ENCODE measurements at regions not wholly inside any gene's neighbourhood (a gene's known extent, or its start where the extent isn't known, plus 50 kb on each side); places are given as distances from the start of the nearest gene placed in this dataset.
A peak's percentile ranks its signal among the peaks of the same experiment; 100 is the strongest.

DNA sequence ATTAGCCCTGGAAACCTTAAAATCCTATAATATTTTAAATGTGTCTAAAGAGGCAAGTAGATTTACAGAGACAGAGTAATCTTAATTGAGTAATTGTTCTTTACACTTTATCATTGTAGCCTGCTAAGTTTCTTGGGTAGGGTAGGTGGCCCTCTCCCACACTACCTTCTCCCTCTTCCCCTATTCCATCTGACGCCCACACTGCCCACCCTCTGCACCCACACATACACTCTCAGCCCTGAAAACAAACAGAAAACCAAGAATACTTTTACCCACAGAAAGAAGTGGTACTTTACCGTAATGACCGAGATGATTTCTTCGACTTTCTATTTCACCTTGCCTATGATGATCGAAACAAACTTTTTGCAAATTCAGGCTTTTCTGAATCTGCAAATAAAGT lies 320.4 kb upstream of the OBI1 start:
- DNase-seq (ENCODE audit: low spot score), result no peak

DNA sequence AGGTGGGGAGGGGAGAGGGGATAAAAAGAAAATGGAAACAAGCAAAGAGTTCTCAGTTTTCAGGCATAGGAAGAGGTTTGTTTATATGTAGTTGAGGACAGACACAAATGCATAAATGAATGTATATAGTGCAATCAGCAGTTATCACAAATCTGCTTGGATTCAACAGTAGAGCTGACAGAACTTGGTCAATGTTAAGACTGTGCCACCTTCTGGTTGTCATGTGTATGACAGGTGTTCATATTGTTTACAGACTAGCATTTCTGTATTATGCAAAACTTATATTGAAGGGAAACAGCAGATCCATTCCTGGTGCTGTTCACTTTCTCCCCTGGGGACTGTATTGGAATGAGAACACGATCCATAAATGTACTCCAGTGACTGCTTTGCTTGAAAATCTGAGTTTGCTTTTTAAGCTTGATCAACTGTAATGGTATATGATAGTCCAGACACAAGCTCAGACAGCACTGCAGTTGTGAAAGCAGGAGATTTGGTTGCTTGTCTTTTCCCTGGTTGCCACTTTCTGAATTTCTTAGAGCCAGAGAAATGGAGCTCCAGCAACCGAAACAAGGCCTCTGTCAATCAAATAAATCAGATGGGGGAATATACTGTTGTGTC lies 319.5 kb upstream of the OBI1 start:
- peak; percentile 39 for DNase-seq (ENCODE audit: low spot score)

DNA sequence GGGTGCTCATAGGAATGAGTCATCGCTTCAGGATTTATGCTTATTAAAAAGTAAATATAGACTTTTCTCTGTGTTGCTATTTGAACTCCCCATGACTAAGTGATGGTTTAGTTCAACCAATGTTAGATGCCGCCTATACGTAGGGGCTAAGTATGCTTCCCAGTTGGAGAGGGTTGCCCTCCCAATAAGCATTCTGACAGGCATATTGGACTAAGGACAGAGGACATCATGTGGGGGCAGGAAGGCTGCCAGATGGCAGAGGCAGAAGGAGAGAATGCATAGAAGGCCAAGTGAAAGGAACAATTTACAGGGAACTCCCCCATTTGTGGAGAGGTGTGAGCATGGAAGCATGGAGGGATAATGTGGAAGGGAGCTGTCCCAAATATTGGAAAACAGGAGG lies 318.4 kb upstream of the OBI1 start:
- DNase-seq (ENCODE audit: low spot score), result no peak

DNA sequence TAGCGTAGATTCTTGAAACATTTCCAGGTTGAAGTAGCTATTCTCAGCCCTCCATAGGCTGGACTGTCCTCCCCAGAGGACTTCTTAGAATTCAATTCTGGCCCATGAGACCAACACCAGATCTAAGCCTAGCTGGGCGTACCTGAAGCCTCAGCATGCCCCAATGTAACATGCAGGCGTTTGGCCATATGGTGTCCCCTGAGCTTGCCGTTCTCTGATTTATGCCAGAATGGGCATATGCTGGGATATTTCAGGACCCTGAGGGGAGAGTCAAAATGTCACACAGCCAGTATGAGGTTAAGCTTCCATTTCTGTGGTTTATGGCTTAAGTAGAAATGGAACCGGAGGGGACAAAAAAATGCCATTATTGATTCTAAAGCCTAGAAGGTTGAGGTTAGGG lies 317.7 kb upstream of the OBI1 start:
- DNase-seq (ENCODE audit: low spot score), result no peak

DNA sequence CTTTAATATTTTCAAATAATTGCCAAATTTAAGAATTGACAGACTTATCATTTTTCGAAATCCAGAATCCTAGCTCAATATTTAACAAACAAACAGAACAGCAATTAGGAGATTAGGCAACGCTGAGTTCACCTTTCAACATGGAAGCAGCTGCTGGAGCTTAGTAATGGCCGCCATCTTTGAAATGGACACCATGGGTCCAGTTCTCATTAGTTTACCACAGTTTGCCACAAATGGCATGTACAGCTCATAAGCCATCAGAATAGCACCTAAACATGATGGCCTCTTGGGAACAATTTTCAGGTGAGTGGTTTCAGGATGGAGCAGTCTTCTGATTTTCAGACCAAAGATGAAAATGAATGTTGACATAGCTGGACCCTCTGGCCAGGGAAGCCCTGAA lies 313.6 kb upstream of the OBI1 start:
- no peak for DNase-seq (ENCODE audit: low spot score)

DNA sequence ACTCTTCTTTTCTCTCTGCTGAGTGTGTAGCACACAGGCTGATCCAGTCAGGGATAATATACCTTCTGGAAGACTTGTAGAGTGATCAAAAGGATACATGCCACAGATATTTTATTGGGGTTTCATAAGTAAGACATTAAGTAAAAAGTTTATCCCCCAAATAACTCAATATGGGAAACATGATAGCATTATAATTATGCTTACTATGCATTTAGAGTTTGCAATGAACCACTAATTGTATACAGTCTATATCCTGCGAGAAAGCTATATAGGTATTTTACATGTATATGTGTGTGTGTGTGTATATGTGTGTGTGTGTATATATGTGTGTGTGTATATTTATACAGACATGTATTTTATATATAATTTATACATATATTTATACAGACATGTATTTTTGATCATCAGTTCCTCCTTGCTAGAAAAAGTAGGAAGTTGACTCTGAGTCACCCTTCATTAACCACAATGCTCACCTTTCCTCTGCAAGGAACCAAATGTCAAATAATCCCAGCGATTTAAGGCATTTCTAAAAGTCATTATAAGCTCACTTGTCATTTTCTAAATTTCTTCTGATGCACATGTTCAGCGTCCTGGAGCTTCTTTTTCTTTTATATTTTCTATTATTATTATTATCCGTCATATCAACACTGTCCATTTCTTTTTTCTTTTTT lies 312.5 kb upstream of the OBI1 start:
- no peak for DNase-seq (ENCODE audit: low spot score)

DNA sequence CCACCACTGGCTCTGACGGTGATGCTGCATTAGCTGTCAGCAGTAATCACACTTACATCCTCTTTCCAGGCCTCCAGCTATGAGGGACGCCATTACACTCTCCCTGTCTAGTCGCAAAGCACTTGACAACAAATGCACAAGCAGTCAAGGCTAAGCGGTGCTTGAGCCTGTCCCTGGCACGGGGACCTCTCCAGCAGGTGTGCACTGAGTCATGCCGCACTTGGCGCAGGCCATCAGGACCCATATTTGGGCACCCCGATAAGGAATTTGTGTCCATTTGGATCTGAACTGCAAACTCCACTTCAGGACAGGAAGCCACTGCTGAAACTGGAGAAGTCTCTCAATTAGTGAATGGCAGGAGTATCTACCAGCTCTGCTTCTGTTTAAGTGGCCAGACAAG lies 301.9 kb upstream of the OBI1 start:
- DNase-seq (ENCODE audit: low spot score), result no peak

DNA sequence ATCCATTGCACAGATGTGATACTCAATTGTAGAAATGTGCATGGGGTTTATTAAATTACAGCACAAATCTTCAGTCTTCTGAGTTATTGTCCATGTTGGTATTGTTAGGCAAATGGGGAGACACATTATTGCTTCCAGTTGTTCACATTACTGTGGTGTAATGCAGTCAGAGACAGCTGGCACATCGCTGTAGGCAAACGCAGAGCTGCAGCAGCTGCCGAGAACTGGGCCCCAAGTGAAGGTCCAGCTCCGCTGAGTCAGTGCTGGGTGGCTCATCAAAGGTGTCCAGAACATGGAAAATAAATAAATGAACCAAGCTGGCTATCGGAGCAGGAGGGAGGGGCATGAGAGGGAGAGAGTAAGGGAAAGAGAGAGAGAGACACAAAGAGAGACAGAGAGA lies 299.1 kb upstream of the OBI1 start:
- DNase-seq (ENCODE audit: low spot score), result no peak

DNA sequence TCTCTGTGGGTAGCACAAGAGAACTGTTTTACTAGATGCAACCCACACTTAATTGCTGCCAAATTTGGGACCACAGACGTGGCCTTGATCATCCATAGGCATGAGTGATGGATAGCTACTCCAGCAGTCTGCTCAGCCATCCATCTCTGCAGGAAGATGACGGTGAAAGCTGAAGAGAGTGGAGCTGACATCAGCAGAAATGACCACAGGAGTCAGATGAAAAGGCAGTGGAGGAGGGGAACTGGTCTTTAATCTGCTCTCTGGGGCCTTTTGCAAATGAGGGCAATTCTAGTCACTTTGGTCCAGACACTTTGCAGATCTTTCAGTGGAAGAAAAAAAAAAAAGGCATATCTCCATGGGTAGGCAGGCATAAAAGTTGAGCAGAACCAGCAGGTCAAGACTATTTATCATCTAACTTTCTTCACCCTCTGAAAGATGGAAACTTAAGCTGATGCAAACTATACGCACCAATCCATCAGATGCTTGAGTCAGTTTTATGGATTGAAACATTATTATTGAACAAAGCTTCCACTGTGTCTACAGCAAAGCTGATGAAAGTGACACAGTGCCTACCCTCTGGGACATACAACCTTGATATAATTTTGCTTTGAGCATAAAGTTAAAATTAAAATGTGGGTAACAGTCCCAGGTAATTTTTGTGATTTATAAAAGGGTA lies 281.6 kb upstream of the OBI1 start:
- DNase-seq (ENCODE audit: low spot score), result no peak

DNA sequence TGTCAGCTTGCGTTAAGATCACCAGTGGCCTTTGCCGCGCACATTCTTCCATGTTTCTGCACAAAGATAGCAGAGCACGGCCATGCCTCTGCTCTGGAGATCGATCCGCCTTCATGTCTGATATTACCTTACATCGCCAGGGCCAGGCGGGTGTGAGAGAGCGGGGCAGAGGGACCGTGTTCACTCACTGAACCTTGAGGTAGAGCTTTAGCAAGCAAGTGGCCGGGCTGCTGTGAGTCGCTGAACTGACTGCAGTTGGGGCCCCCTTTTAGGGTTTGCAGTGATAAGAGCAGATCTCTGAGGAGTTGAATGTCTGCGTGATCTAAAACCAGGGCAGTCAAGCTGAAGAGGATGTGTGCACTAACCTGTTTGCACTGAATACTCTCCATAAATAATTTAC lies 275.4 kb upstream of the OBI1 start:
- DNase-seq (ENCODE audit: low spot score), result no peak

DNA sequence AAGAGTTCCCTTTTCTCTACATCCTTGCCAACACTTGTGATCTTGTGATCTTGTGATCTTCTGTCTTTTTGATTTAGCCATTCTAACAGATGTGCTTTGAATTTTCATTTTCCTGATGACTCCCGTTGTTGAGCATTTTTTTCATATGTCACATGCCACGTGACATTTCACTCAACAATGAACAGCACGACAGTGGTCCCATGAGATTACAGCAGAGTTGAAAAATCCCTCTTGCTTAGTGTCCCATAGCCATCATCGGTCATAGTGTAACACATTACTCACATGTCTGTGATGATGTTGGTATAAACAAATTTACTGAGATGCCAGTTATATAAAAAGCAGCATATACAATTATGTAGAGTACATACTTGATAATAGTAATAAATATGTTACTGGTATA lies 256.1 kb upstream of the OBI1 start:
- DNase-seq (ENCODE audit: low spot score), result no peak

DNA sequence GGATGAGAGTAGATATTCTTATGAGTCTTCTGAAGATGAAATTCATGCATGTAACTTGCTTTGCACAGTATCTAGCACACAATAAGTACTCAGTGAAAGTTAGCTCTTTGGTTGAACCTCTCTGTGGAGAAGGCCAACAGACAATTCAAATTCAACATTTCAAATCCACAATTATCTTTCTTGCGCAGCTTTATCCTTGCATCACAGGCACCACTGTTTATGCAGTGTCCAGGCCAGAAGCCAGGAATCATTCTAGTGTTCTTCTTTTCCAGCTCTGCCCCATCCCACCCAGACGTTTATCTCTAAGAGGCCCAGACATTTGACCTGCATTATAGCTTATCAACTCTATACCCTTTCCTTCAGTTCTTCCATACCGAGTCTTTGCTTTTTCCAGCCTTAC lies 254.7 kb upstream of the OBI1 start:
- no peak for DNase-seq (ENCODE audit: low spot score)

DNA sequence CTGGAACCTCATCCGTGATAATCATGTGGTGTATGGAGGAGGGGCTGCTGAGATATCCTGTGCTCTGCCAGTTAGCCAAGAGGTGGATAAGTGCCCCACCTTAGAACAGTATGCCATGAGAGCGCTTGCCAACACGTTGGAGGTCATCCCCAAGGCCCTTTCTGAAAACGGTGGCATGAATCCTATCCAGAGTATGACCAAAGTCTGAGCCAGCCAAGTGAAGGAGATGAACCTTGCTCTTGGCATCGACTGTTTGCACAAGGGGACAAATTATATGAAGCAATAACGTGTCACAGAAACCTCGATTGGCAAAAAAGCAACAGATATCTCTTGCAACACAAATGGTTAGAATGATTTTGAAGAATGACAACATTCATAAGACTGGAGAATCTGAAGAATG lies 251.2 kb upstream of the OBI1 start:
- DNase-seq (ENCODE audit: low spot score), result no peak

DNA sequence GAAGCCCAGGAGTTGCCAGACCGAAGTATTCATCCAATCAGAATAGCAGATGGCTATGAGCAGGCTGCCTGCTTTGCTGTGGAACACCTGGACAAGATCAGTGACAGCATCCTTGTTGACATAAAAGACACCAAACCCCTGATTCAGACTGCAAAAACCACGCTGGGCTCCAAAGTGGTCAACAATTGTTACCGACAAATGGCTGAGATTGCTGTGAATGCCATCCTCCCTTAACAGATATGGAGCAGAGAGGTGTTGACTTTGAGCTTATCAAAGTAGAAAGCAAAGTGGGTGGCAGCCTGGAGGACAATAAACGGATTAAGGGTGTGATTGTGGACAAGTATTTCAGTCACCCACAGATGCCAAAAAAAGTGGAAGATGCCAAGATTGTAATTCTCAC lies 250.3 kb upstream of the OBI1 start:
- DNase-seq (ENCODE audit: low spot score), result no peak

DNA sequence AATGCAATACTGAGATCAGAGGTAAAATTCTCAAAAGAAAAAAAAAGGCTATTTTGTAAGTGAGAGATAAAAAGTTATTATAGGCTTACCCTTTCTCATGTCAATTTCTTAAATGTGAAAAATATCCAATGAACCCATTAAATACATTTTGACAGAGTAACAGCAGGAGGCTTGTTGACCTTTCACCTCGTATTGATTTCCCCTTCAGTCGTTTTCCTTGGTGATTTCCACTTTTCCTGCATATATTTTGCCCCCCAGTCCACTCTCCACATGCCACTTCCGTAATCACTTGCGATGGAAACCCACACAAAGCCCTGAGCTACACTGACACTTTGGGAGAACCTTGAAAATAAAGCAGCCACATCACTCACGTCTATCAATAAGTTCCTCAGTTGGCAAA lies 248.1 kb upstream of the OBI1 start:
- DNase-seq (ENCODE audit: low spot score), result no peak

DNA sequence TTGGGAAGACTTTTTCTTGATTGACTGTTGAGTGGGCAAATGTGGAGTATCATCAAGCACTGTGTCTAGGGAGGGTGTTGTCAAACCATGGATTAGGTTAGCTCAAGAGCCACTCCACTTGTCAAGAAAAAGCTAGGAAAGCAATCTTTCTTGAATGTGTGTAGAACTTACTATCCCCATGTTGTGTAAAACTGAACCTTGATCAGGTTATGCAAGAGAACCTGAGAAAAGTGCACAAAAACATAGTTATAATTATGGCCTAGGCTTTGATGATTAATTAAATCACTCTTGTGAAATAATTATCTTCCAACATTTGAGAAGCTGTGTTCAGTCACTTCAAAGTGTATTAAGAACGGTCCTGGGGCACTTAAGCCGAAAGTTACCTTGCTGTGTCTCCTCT lies 238.2 kb upstream of the OBI1 start:
- no peak for DNase-seq (ENCODE audit: low spot score)

DNA sequence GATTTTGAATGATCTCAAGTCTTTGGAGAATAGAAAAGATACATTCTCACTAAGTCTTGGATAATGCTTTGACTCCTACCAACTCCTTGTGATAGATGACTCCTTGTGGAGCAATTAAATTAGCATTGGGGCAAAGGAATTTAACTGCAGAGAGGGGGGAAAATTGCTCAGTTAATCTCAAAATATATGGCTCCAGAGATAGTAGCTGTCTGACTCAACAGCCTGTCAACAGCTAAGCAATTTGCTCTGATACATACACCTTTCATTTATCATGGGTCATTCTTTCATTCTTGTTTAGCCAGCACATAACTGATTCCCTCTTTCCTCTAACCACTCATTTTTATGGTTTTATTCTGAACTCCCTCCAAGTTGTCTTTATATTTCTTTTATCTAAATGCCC lies 225.6 kb upstream of the OBI1 start:
- DNase-seq (ENCODE audit: low spot score), result no peak

DNA sequence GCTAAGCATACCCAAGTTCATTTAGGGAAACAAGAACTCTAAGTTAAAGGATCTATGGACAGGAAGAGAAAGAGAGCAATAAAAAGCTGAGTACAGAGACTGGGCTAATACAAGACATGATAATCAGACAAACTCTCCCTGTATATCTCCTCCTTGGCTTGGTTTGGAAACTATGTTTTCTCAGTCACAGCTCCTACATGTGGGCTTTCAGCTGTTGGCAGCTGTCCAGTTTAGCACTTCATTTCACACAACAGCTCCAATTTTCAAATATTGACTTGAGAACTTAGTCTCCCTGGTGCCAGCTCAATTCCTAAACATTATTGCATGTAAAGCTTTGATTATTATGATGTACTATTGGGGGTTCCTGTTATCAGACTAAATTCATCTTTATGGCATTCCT lies 222.8 kb upstream of the OBI1 start:
- no peak for DNase-seq (ENCODE audit: low spot score)

DNA sequence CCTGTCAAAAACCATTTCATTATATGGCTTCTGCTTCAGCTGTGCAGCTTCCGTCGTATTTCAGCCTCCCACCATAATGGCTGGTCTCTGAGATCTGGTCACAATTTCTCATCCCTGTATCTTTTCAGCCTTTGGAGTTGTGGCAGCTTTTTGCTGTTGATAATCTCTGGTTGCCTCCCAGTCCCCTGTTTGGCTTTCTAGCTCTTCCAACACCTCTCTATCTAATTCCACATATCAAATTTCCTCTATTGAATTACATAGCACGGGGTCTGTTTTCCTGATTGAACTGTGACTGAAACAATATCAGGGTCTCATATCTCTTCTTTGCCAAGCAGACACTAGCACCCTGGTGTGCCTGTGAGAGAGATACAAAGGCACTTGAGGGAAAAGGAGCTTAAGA lies 222.1 kb upstream of the OBI1 start:
- DNase-seq (ENCODE audit: low spot score), result no peak

DNA sequence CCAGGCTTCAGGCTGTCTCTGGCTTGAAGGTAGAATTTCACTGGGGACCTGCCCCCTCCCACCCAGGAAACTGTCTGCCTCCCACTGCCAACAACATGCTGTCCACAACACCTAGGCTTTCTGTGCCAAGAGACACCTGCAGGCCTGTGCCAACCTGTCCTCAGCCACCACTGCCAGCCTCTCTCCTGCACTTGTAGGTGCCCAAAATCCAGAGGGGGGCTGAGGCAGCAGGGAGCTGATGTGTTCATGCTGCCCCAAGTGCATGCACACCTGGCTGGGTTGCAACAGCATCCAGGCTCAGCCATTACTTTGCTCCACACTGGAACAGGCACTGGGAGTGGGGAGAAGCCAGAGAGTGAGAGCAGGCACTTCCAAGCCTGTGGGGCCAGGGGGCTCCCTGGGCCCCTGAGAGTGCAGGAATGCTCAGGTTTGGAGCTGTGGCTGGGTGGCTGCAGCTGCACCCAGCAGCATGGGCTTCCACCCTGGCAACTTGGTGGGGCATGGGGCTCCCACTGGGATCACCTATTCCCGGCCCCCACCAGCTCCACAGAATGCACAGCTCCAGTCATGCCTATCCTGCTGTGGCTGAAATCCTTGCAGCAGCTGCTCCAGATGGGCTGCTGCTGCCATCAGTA lies 218.1 kb upstream of the OBI1 start:
- no peak for DNase-seq (ENCODE audit: low spot score)

DNA sequence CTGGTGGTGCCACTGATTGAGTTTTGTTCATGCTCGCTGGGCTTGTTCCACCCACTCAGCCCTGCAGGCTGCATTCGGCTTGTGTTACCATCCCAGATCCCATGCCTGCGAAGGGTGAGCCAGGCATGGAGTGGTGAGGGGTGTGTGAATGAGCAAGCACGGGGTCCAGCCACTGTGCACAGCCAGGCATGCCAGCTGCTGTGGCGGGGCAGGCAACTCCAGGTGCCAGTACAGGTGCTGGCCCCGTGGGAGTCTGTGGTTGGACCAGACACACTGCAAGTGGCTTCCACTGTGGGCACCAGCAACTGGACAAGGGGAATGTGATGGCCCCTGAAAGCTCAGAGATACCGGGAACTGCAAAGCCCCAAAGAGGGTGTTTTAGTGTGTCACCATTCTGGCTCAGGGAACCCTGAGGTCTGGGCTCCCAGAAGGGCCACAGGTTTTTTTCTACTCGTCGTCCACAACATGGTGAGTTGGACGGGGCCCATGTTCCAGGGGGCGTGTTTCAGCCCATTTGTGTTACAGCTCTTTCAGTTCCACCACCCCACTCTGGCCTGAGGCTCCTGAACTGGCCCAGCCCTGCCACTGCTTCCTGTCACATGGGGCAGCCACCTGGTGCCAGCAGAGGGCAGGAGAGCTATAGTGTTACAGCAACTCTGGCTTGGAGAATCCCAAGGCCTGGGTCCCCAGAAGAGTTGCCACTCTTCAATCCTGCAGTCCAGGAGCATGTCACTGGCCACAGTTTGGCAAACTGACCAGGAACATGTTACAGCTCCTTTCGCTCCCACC lies 217.0 kb upstream of the OBI1 start:
- no peak for DNase-seq (ENCODE audit: low spot score)

DNA sequence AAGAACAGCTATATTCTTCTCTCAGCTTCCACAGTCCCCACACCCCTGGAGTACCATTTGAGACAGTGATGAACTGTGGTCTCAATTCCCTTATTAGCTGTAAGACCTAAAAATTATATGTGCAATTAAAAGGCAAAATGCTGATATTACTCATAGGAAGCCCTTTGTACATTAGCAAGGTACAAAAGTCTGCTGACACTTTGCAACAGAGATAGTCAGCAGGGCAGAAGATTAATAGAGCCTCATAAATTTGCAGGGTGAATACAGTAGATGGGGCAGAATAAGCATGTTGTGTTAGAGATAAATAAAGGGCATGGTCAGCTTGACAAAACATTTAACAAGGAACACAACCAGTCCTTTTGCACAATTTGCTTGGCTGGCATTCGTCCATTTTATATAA lies 210.0 kb upstream of the OBI1 start:
- DNase-seq (ENCODE audit: low spot score), result no peak
